ENCODE measurements at regions not wholly inside any gene's neighbourhood (a gene's known extent, or its start where the extent isn't known, plus 50 kb on each side); places are given as distances from the start of the nearest gene placed in this dataset.

- CTCF ChIA-PET, result no interaction called here
- no peaks in the 10 kb centered on the region for H3K27me3 Mint-ChIP-seq (ENCODE audit: low read depth)
- H3K27ac Mint-ChIP-seq, result no peak overlapping the region
- no peak for TF ChIP-seq TEAD1 (CRISPR knock-in tag; IDR thresholded peaks at IDR 0.05)
- no peak for TF ChIP-seq E2F5 (CRISPR knock-in tag; IDR thresholded peaks at IDR 0.05)
- ATAC-seq, result no peak
- no peak overlapping the region for H3K4me3 Mint-ChIP-seq
- H3K36me3 Mint-ChIP-seq, result no peaks in the 10 kb centered on the region
- DNase-seq (ENCODE audit: low spot score), result no peak
- H3K4me1 Mint-ChIP-seq, result peaks cover 4% of the 10 kb centered on the region; the same call in 1 of the 2 replicates
- POLR2A ChIA-PET, result no interaction called here
- no peaks in the 10 kb centered on the region for H3K9me3 Mint-ChIP-seq
These were observed 123.1 kb upstream of the SLC5A12 start for GRCh38 chr11:26844963-26845362.

- Mint-ChIP-seq H3K9me3 (no peaks in the 10 kb centered on the region), H3K4me3 (no peak overlapping the region), H3K36me3 (no peaks in the 10 kb centered on the region), H3K4me1 (peaks cover 16% of the 10 kb centered on the region), H3K27ac (no peak overlapping the region), H3K27me3 (ENCODE audit: low read depth) (no peaks in the 10 kb centered on the region)
- ChIA-PET CTCF (no interaction called here), POLR2A (no interaction called here)
- no peak for DNase-seq (ENCODE audit: low spot score)
- ATAC-seq, result peak; percentile 18; the same call in 1 of the 2 replicates
- TF ChIP-seq ARID4B (CRISPR knock-in tag; IDR thresholded peaks at IDR 0.05; ENCODE audit: borderline replicate concordance) (no peak), ZNF121 (CRISPR knock-in tag; IDR thresholded peaks at IDR 0.05) (no peak), ESRRA (CRISPR knock-in tag; IDR thresholded peaks at IDR 0.05; ENCODE audit: borderline replicate concordance) (no peak), GTF2I (CRISPR knock-in tag; conservative IDR thresholded peaks at IDR 0.05) (no peak)
These were observed 124.4 kb upstream of the SLC5A12 start for GRCh38 chr11:26846227-26846626.

GRCh38 chr11:26847459-26847858 lies 125.6 kb upstream of the SLC5A12 start:
- Mint-ChIP-seq H3K4me3 (no peak overlapping the region), H3K36me3 (no peaks in the 10 kb centered on the region), H3K27ac (no peak overlapping the region), H3K9me3 (no peaks in the 10 kb centered on the region), H3K27me3 (ENCODE audit: low read depth) (no peaks in the 10 kb centered on the region), H3K4me1 (peaks cover 24% of the 10 kb centered on the region)
- DNase-seq (ENCODE audit: low spot score), result no peak
- ChIA-PET POLR2A (no interaction called here), CTCF (no interaction called here)
- ATAC-seq, result no peak
- no peak for TF ChIP-seq ZNF317 (CRISPR knock-in tag; IDR thresholded peaks at IDR 0.05; ENCODE audit: borderline replicate concordance, low read depth)
- no peak for TF ChIP-seq ELF4 (CRISPR knock-in tag; IDR thresholded peaks at IDR 0.05; ENCODE audit: low read depth)
- TF ChIP-seq TEAD1 (CRISPR knock-in tag; IDR thresholded peaks at IDR 0.05), result no peak

- no peaks in the 10 kb centered on the region for H3K27me3 Mint-ChIP-seq (ENCODE audit: low read depth)
- CTCF ChIA-PET, result no interaction called here
- POLR2A ChIA-PET, result no interaction called here
- TF ChIP-seq AR (CRISPR knock-in tag; IDR thresholded peaks at IDR 0.05) (no peak), E2F1 (CRISPR knock-in tag; IDR thresholded peaks at IDR 0.05) (no peak), ZNF396 (CRISPR knock-in tag; IDR thresholded peaks at IDR 0.05; ENCODE audit: borderline replicate concordance) (no peak), PREB (CRISPR knock-in tag; IDR thresholded peaks at IDR 0.05; ENCODE audit: borderline replicate concordance) (no peak)
- DNase-seq (ENCODE audit: low spot score) (no peak), ATAC-seq (no peak)
- H3K36me3 Mint-ChIP-seq, result no peaks in the 10 kb centered on the region
- no peak overlapping the region for H3K27ac Mint-ChIP-seq
- H3K9me3 Mint-ChIP-seq, result peaks cover 3% of the 10 kb centered on the region; the same call in 1 of the 2 replicates
- H3K4me3 Mint-ChIP-seq, result no peak overlapping the region
- H3K4me1 Mint-ChIP-seq, result peaks cover 29% of the 10 kb centered on the region
These were observed 126.1 kb upstream of the SLC5A12 start for GRCh38 chr11:26847977-26848376.

Data from WTC11 (cell line).